HG03571 (cell line): ENCODE measurements at regions not wholly inside any gene's neighbourhood (a gene's known extent, or its start where the extent isn't known, plus 50 kb on each side); places are given as distances from the start of the nearest gene placed in this dataset.
"Not testable (repeated sequence)": the region's sequence is repeated elsewhere in the genome, so short reads cannot be mapped to it uniquely, and the experiment has no call there.

ENCODE experiments used
- ATAC-seq: cut with Tn5 transposase; IDR thresholded peaks from one replicate; pipeline ENCODE4 v1.9.1; 2021; ENCODE audit not compliant: unreplicated experiment

DNA sequence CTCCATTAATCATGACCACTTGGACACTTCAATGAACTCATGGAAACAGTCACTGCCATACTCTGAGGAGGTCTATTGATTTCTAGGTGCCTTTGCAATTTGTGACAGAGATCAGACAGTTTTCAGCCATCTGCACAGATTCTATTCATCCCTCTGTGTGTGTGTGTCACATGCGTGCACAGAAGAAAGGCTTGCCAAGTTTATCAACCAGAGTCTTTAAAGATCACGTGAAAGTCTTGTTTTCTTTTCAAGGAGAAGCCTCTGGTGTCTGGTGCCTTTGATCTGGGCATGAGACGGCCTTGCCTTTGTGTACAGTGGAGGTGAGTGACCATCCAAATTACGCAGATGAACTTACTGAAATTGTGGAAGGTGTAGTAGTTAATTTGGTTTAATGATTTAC lies 164.2 kb downstream of the VAPA start:
- no peak for ATAC-seq

DNA sequence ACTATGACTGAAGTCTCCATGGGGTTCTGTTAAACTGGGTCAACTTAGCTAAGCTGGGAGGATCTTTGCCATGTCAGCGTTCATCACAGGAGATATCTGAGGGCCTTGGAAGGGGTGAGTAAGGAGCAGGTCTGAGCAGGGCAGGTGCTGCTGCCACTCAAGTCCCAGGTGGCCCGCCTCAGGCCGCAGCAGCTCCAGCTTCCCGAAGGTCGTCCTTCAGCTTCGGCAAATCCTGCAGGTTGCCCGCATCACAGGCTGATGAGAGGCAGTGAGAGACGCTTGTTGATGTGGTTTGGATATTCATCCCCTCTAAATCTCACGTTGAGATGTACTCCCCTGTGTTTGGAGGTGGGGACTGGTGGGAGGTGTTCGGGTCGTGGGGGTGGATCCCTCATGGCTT lies 166.6 kb downstream of the VAPA start:
- ATAC-seq = no peak

DNA sequence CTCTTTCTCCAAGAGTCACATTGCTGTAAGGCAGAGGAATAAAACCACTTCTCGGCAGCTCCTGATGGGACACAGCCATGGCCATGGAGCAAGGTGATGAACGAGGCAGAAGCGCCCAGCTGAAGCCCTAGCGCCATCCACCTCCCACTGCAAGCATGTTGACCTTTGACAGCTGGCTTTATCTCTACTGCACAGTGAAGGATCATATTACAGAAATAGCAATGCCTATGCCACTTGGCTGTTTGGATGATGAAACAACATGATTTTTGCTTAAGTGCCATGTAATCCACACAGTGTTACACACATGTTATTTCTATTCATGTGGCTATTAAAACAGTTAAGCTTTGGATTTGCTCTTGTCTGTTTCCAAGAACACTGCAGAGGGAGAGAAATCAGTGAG lies 167.7 kb downstream of the VAPA start:
- no peak for ATAC-seq

DNA sequence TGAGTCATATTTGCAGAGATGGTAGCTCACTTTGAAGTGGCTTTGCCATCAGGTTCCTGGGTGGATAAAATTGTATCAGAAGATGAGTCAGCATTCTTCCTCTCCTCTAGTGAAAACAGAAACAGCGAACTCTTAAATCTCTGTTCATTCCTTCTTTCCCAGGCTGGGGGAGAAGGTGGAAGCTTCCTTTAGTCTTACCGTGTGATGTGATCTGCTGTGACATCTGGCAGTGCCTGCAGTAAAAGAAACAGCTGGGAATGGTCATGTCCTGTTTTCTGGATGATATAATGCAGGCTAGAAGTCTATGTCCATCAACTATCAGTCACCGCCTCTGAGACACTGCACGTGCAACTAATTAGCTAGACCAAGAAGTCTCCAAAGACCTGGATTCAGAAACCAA lies 171.6 kb downstream of the VAPA start:
- ATAC-seq = no peak

DNA sequence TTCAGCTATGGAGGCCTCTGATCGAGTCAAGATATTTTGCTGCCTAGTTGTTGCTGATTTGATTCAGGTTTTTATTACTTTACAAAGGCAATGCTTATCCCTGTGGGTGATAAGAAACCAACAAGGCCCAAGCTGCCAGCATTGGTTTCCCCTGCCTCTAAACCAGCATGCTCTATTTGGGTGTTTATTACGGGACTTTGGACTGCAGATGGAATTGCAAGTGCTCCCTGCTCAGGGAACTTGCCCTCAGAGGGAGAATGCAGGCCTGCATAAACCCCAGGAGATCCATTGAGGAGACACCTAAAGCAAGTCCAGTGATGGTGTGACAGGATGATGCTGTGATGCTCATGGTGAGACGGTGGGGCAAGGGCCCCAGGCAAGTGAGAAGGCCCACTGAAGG lies 172.1 kb downstream of the VAPA start:
- ATAC-seq = no peak

DNA sequence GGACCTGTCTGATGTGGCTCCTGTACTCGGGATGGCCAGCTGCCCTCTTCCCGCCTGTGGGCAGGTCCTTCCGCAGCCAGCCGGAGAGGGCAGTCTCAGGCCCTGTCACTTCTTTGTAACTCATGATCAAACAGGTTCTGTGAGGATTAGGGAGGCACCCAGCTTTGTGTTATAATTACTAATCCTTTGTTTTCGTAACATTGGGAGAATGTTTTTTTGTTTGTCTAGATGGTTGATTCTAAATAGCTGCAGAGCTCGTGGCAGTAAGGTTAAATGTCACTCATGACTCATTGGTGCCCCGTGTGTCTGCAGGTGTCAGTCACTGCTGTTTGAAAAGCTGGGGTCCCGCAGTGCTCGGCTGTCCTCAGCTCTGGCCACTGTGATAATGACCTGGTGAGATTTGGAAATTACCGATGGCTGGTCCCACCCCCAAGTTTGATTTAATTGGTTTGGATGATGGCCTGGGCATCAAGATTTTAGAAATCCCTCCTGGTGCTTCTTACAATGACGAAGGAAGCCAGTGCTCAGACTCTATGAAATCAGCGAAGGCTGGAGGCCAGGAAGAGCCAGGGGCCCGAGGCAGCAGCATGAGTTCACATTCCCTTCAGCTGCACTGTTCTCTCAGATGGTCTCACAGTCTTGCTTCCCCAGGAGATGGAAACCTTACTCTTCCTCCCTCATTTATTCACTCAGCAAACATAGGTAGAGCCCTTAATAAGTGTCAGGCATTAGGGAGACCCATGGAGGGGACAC lies 172.8 kb downstream of the VAPA start:
- no peak for ATAC-seq

DNA sequence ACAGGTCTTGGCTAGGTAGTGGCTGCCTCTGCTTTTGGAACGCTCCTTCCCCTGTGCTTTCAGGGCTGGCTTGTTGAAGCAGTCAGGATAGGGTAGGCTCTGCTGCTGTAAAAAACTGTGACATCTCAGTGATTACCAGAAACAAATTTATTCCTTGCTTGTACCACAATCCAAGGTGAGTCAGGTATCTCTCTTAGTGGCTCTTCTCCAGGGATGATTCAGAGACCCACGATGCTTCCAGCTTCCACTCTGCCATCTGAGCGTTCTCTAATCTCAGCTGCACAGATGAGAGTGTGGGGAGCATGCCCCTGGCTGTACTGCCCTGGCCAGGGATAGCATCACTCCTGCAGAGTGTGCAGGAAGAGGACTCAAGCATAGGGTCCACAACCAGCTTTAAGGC lies 174.9 kb downstream of the VAPA start:
- ATAC-seq = no peak

DNA sequence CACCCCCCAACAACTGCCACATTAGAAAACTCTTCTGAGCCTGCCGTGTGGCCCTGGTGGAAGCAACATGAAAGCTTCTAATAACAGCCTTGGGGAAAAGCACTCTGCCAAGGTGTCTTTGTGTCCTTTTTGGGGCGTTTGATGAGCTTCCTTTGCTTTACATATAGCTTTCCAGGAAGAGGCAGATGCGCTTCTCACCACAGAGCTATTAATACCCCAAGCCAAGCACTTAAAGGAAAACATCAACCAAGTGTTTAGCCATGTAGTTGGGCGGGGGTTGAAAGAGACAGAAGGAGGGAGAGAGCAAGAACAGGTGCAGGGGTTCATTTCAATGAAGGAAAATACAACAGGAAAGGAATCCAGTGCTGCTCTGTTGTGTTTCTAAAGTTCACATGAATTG lies 176.1 kb downstream of the VAPA start:
- ATAC-seq = no peak

DNA sequence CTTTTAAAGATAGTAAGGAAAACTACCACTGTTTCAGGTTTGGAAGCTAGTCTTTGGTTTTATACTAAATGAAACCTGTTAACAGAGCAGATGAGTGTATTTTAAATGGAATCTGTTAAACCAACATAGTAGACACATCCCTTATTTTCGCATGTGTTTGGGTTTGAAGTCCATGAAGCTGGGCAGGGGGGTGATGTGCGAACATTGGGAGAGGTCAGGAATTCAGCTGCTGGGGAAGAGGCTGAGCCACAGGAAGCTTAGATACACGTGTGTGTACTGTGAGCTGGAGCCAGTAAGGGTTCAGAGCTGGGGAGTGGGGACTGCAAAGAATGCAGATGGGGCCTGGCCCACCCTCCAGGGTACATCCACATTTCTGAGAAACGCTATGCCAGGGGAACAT lies 176.9 kb downstream of the VAPA start:
- ATAC-seq = no peak

DNA sequence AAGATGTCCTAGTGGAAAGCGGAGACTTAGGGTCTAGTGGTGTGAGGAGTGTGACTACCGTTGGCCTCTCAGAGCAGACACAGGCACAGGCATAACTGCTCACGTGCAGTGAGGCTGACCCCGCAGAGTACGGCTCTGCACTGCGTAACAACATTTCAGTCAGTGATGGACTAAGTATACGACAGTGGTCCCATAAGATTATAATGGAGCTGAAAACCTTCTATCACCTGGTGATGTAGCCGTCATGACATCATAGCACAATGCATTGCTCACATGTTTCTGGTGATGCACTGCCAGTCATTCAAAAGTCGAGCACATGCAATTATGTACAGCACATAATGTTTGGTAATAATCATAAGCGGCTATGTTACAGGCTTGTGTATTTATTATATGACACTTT lies 179.6 kb downstream of the VAPA start:
- no peak for ATAC-seq

DNA sequence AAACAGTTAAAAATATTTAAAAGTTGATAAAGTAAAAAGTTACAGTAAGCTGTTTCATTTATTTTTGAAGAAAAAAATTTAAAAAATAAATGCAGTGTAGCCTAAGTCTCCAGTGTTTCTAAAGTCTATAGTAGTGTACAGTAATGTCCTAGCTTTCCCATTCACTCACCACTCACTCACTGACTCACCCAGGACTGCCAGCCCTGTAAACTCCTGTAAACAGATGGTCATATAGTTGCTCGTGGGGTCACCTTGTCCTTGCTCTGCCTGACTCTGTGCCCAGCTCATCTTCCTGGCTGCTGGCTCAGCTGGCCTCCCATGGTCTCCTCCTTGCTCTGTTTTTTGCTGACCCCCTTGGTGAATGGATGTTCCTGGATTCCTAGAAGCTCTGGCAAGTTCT lies 180.3 kb downstream of the VAPA start:
- no peak for ATAC-seq

DNA sequence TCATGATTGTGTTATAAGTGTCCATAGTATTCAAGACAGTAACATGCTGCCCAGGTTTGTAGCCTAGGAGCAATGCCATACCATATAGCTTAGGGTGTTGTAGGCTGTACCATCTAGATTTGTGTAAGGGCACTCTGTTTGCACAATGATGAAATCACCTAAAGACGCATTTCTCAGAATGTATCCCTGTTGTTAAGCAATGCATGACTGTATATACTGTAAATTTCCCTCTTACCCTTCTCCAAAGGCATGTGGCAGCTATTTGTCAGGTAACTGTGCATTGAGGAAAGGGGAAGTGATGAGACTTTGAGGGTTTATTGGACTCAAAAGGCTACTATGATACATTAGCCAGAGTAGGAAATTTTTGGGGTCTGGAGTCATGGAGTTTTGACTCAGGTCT lies 180.8 kb downstream of the VAPA start:
- no peak for ATAC-seq

DNA sequence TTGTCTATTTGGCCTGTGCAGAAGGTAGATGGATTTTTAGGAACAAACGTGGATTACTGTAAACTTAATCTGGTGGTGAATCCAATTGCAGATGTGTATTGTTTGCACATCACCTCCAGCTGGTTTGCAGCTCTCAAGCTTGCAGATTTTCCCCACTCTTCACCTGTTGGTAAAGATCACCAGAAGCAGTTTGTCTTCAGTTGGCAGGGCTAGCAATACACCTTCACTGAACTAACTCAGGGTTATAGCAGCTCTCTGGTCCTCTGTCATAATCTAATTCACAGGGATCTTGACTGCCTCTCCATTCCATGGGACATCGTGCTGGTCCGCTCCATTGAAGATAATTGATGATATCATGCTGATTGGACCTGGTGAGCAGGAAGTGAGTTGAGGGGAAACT lies 181.5 kb downstream of the VAPA start:
- ATAC-seq = no peak

DNA sequence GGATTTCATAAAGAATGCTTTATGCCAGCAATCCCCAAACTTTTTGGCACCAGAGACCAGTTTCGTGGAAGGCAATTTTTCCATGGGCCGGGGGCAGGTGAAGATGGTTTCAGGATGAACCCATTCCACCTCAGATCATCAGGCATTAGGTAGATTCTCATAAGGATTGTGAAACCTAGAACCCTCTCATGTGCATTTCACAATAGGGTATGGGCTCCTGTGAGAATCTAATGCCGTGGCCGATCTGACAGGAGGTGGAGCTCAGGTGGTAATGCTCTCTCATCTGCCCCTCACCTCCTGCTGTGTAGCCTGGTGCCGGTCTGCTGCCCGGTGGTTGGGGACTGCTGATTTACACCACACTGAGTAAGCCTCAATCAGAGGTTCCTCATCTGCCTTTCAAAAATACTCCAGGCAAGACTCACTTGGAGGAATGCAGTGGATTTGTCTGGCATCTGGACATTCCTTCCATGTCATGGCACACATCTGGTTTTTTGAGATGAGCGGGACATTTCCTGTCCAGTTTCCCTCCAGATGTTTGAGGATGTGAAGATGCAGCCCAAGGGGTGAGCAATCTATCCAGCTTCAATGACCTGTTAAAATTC lies 185.8 kb downstream of the VAPA start:
- ATAC-seq = no peak

DNA sequence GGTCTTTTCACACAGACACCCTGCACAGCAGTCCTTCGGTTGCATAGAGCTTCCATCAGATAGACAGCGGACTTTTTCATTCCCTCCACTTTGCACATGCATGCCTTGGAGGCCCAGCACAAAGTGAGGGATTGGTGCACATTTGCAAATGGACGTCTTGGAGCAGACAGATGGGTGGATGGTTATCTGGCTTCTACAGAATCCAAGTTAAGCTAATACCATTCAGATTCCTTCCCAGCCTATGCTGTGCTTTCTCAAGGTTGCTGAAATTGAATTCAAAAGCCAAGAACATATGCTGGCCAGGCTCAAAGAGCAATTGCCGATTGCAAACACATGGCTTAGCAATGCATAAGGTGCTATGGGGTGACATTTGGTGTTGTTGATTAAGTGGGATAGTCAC lies 186.4 kb downstream of the VAPA start:
- ATAC-seq = no peak

DNA sequence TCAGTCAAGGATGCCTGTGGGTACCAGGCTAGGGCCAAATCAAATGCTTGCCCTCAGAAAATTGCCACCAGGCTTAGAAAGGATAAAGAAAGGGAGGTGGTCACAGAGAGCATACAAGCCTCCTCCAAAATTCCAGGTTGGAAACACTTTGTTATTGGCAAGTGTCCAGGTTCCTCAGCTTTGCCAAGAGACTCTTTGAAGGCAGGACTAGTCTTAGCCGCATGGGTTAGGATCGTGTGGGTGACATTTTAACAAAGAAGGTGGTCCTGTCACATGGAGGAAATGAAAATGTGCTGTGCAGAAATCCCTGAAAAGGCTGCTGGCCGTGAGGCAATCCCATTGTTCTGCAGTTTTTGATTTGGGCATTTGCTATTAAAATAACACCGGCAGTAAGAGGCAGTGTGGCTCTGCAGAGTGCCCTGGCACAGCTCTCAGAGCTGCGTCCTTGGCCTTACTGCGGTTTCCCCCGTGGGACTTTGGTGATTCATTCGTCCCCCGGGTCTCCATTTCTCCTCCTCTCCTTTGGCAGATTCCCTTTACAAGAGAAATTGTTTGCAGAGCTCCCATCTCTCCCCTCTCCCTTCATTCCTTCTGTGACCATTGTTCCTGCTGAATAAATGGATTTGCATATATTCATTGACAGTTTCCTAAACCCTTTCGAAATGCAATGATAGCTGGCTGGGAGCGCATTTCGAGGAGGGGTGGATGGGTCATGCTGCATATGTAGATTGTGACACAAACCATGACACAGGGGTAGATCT lies 187.3 kb downstream of the VAPA start:
- ATAC-seq = no peak

DNA sequence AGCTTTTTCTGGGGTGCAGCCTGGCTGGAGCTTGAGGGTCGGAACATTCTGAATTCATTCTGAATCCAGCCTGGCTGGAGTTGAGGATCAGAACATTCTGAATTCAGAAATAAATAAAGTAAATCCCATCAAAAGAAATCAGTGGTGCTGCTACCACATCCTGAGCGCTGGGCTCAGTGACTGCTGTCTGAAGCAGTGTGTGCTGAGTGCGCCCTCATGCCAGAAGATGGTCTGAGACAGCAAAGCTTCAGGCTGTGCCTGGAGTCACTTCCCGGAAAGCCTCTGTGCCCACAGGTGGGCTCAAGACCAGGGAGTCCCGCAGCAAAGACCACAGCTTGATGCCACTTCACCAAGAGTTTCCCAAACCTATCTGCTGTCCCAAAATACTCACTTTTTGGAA lies 187.9 kb downstream of the VAPA start:
- no peak for ATAC-seq

DNA sequence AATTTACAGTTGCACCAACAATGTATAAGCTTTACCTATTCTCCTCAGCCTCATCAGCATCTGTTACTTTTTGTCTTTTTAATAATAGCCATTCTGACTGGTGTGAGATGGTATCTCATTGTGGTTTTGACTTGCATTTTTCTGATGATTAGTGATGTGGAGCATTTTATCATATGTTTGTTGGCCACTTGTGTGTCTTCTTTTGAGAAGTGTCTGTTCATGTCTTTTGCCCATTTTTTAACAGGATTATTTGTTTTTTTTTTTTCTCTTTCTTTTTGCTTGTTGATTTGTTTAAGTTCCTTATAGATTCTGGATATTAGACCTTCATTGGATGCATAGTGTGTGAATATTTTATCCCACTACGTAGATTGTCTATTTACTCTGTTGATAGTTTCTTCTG lies 191.3 kb downstream of the VAPA start:
- not testable (repeated sequence) for ATAC-seq

DNA sequence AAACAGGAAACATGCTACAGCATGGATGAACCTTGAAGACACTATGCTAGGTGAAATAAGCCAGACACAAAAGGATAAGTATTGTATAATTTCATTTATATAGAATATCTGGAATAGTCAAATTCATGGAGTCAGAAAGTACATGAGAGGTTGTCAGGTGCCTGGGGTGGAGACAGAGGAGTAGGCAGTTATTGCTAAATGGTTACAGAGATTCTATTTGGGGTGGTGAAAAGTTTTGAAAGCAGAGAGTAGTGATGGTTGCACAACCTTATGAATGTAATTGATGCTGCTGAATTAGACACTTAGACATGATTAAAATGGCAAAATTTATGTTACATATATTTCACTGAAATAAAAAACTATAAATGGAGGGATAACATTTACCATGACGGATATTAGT lies 197.4 kb downstream of the VAPA start:
- ATAC-seq = no peak

DNA sequence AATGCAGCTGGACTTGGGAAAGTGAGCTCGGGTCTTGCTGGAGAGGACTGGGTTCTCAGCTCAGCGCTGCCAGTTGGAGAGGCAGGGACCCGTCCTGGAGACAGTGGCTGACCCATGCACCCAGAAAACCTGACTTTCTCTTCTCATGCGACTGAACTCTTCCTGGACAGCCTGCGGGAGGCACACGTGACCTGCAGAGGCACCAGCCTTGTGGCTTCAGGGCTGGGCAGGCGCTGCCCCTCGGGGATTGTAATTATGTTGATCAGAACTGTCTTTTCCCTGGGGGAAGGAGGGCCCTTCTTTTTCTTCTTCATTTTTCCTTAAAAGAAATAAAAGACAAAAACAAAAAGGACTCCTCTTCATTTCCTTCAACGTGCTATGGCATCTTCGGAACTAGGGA lies 198.1 kb downstream of the VAPA start:
- ATAC-seq = no peak

DNA sequence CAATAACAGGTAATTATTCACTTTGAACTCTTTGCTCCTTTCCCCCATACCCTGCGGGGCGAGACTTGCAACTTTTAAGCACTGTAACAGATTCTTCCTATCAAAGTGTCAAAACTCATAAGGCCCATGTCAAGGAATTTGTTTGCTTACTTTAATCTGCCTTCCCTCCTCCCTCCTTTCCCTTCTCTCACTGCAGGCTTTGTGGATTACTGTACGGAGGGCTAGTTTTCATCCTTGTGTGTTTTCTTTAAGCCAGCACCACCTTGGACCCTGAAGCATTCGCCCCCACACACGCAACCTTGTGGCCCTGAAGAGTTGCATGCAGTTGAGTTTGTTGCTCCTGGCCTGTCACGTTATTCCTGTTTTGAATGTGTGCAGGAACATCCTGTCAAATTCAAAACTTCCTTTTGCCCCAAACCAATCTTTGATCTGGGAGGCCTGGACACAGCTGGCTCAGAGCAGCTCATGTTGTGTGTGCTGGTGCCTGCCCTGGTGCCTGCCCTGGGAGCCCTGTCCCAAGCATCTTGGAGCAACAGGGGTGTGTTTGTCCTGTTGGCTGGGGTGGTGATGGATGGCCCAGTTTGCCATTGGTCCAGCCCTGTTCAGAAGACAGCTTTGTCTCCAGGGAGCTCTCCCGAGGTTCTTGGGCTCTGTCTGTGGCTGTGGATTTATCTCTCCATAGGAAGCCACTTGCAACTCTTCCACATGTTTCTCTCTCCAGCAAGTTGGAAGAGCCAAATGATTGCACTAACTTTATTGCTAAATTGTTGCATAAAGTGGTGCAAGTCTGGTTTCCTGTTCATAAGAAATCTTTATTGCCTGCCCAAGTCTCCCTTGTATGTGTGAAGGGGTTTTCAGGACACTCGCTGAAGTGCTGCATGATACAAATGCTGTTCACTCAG lies 199.6 kb downstream of the VAPA start:
- no peak for ATAC-seq
